GM12873 (cell line): ENCODE measurements at regions not wholly inside any gene's neighbourhood (a gene's known extent, or its start where the extent isn't known, plus 50 kb on each side); places are given as distances from the start of the nearest gene placed in this dataset.

Experiments used
- TF ChIP-seq, protein P1 (sequence below): IDR thresholded peaks from 2 replicates; pipeline ENCODE4 v1.5.1; 2012; ENCODE audit warnings: low read depth, mild to moderate bottlenecking, moderate library complexity, low read length, control low read depth; ENCODE audit not compliant: insufficient read depth; ENCODE audit errors: missing control alignments

- TF ChIP-seq, protein P1, sequence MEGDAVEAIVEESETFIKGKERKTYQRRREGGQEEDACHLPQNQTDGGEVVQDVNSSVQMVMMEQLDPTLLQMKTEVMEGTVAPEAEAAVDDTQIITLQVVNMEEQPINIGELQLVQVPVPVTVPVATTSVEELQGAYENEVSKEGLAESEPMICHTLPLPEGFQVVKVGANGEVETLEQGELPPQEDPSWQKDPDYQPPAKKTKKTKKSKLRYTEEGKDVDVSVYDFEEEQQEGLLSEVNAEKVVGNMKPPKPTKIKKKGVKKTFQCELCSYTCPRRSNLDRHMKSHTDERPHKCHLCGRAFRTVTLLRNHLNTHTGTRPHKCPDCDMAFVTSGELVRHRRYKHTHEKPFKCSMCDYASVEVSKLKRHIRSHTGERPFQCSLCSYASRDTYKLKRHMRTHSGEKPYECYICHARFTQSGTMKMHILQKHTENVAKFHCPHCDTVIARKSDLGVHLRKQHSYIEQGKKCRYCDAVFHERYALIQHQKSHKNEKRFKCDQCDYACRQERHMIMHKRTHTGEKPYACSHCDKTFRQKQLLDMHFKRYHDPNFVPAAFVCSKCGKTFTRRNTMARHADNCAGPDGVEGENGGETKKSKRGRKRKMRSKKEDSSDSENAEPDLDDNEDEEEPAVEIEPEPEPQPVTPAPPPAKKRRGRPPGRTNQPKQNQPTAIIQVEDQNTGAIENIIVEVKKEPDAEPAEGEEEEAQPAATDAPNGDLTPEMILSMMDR: no peak
Observed at GRCh38 chr1:56287721-56288120, 291.6 kb downstream of the PLPP3 start.

GRCh38 chr1:56286956-56287355 lies 292.4 kb downstream of the PLPP3 start:
- TF ChIP-seq, protein P1: no peak

GRCh38 chr1:56286506-56286905 lies 292.9 kb downstream of the PLPP3 start:
- TF ChIP-seq, protein P1: no peak

DNA sequence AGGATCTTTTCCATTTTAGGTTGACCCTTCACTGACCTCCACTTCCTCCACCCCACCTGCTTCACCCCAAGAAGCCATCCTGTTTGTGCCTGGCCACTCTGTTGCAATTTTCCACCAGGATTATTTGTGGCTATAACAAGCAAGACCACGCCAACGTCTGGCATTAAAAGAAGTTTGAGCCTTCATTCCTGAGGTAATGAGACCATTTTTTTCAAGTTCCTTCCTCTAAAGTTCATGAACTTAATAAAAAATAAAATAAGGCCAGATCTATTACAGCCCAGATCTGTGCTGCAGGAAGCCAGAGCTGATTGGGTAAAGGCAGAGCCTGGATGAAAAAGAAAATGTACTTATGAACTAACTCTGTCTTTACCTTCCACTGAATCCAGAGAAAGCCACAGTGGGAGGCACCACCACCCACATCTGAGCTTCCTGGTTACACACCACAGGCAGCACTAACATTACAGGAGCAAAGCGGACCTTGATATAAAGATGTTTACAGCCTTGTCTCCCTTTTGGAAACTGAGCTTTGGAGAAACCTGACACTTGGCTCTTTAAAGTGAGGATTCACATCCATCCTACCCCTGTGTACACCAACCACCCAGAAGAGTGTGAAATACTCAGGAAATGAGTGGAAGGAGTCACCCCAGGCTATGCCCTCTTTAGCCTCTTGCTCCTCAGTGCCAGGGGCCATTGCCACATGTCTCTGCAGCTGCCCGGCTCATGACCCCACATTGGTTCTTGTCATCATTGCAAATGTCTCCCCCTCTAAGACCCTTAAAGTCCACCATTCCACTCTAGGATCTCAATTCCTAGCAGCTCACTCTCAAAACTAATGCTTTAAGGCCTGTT lies 293.6 kb downstream of the PLPP3 start:
- TF ChIP-seq, protein P1: no peak

DNA sequence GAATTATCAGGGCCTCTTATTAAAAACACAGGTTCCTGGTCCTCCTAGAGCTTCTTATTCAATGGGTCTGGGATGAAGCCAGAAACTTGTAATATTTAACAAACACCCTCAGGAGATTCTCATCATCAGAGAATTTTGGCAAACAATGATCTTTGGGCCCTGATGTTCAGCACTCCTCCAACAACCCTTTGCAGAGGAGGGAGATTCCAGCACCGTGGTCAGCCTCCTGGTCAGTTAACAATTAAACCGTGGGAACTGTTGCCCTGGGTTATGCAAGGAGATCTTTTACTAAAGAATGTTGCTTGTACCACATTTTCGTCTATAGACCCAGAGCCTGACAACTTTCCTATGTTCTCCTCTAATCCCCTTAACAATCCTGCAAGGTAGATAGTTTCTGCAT lies 294.4 kb downstream of the PLPP3 start:
- TF ChIP-seq, protein P1: no peak

- TF ChIP-seq, protein P1: no peak
Observed at GRCh38 chr1:56278061-56278460, 301.3 kb downstream of the PLPP3 start.

GRCh38 chr1:56268519-56269140 lies 310.7 kb downstream of the PLPP3 start:
- TF ChIP-seq, protein P1: no peak
